ENCODE measurements at regions not wholly inside any gene's neighbourhood (a gene's known extent, or its start where the extent isn't known, plus 50 kb on each side); places are given as distances from the start of the nearest gene placed in this dataset.

- ChIA-PET CTCF (no interaction called here), POLR2A (no interaction called here)
- Mint-ChIP-seq H3K9me3 (peaks cover 3% of the 10 kb centered on the region), H3K4me3 (no peak overlapping the region), H3K27me3 (peaks cover 5% of the 10 kb centered on the region), H3K36me3 (ENCODE audit: low read depth) (no peaks in the 10 kb centered on the region), H3K27ac (no peak overlapping the region), H3K4me1 (no peaks in the 10 kb centered on the region)
- no peak for DNase-seq
- no peak for ATAC-seq (ENCODE audit: low read depth)
- TF ChIP-seq, protein P1, sequence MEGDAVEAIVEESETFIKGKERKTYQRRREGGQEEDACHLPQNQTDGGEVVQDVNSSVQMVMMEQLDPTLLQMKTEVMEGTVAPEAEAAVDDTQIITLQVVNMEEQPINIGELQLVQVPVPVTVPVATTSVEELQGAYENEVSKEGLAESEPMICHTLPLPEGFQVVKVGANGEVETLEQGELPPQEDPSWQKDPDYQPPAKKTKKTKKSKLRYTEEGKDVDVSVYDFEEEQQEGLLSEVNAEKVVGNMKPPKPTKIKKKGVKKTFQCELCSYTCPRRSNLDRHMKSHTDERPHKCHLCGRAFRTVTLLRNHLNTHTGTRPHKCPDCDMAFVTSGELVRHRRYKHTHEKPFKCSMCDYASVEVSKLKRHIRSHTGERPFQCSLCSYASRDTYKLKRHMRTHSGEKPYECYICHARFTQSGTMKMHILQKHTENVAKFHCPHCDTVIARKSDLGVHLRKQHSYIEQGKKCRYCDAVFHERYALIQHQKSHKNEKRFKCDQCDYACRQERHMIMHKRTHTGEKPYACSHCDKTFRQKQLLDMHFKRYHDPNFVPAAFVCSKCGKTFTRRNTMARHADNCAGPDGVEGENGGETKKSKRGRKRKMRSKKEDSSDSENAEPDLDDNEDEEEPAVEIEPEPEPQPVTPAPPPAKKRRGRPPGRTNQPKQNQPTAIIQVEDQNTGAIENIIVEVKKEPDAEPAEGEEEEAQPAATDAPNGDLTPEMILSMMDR (IDR thresholded peaks at IDR 0.05), result no peak
- intact Hi-C loops (cut with micrococcal nuclease), result no loop called here
Measured at GRCh38 chr9:90114641-90115425, 510.0 kb downstream of the GADD45G start.

GRCh38 chr9:90121762-90122161, 517.0 kb downstream of the GADD45G start:
- Mint-ChIP-seq H3K27me3 (peaks cover 5% of the 10 kb centered on the region), H3K9me3 (peaks cover 8% of the 10 kb centered on the region), H3K4me1 (no peaks in the 10 kb centered on the region), H3K36me3 (ENCODE audit: low read depth) (no peaks in the 10 kb centered on the region), H3K27ac (no peak overlapping the region), H3K4me3 (no peak overlapping the region)
- DNase-seq, result no peak
- no peak for ATAC-seq (ENCODE audit: low read depth)
- TF ChIP-seq, protein P1 (IDR thresholded peaks at IDR 0.05), result no peak
- ChIA-PET POLR2A (no interaction called here), CTCF (no interaction called here)
- intact Hi-C loops (cut with micrococcal nuclease), result no loop called here

DNA sequence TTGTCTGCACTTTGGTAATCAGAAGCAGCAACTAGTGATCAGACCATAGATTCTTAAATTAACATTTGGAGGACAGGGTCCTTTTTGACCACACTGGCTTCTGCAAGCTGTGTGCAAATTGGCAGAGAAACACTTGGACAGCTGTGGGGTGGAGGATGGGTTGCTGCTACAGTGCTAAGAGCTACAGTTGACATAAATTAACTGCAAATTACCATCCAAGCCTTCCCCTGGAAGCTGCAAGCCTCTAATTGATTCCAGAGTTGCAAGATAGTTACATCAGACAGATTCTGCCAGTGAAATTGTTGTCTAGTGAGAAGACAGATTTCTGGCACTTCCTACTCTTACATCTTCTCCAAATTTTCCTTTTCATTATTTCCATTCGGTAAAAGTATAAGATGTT, 517.7 kb downstream of the DIRAS2 start:
- ChIA-PET CTCF (no interaction called here), POLR2A (no interaction called here)
- no peak overlapping the region for H3K27ac Mint-ChIP-seq
- DNase-seq (no peak), ATAC-seq (ENCODE audit: low read depth) (no peak)
- H3K27me3 Mint-ChIP-seq, result peaks cover 17% of the 10 kb centered on the region
- H3K36me3 Mint-ChIP-seq (ENCODE audit: low read depth), result no peaks in the 10 kb centered on the region
- intact Hi-C loops (cut with micrococcal nuclease), result no loop called here
- TF ChIP-seq, protein P1 (IDR thresholded peaks at IDR 0.05), result no peak
- peaks cover 8% of the 10 kb centered on the region for H3K9me3 Mint-ChIP-seq
- no peaks in the 10 kb centered on the region for H3K4me1 Mint-ChIP-seq
- no peak overlapping the region for H3K4me3 Mint-ChIP-seq

- Mint-ChIP-seq H3K4me1 (no peaks in the 10 kb centered on the region), H3K27ac (no peak overlapping the region), H3K27me3 (peaks cover 24% of the 10 kb centered on the region), H3K4me3 (no peak overlapping the region), H3K9me3 (peaks cover 8% of the 10 kb centered on the region), H3K36me3 (ENCODE audit: low read depth) (no peaks in the 10 kb centered on the region)
- ATAC-seq (ENCODE audit: low read depth), result no peak
- ChIA-PET CTCF (no interaction called here), POLR2A (no interaction called here)
- TF ChIP-seq, protein P1 (IDR thresholded peaks at IDR 0.05), result no peak
- intact Hi-C loops (cut with micrococcal nuclease), result no loop called here
- no peak for DNase-seq
Measured at GRCh38 chr9:90127923-90128322, 514.7 kb downstream of the DIRAS2 start.

DNA sequence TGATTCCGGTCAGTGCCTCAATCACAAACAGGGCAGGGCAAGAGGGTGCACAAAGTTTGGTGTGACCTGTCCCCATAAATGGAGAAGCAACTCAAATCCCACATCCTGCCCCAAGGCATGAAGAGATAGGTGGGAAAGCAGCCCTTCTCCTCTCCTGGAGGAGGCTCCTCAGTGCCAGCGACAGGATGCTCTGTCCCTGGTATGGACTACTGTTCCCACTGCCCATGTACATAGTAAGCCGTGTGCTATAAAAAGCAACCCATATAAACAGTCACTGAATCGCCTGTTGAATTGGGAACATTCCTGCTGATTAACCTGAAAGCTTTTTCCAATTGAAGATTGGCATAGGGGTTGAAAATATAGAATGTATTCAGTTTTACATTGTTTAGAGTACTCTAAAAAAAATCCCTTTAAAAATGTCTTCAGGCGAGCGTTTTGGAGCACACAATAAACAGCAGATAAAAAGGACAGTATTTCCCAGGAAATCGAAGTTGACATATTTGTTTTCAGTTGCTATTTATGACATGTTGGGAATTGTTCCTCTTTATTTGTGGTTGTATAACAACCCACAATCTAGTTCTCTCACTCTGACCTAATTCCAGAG, 513.9 kb downstream of the DIRAS2 start:
- Mint-ChIP-seq H3K4me3 (no peak overlapping the region), H3K27me3 (peaks cover 24% of the 10 kb centered on the region), H3K4me1 (no peaks in the 10 kb centered on the region), H3K36me3 (ENCODE audit: low read depth) (no peaks in the 10 kb centered on the region), H3K27ac (no peak overlapping the region), H3K9me3 (peaks cover 3% of the 10 kb centered on the region)
- TF ChIP-seq, protein P1 (IDR thresholded peaks at IDR 0.05), result no peak
- ChIA-PET CTCF (no interaction called here), POLR2A (no interaction called here)
- ATAC-seq (ENCODE audit: low read depth) (no peak), DNase-seq (no peak)
- intact Hi-C loops (cut with micrococcal nuclease), result no loop called here

All from activated B cell treated with CpG ODN at 0.5 μM for 24 hours (primary cell).